ENCODE measurements at regions not wholly inside any gene's neighbourhood (a gene's known extent, or its start where the extent isn't known, plus 50 kb on each side); places are given as distances from the start of the nearest gene placed in this dataset.

DNA sequence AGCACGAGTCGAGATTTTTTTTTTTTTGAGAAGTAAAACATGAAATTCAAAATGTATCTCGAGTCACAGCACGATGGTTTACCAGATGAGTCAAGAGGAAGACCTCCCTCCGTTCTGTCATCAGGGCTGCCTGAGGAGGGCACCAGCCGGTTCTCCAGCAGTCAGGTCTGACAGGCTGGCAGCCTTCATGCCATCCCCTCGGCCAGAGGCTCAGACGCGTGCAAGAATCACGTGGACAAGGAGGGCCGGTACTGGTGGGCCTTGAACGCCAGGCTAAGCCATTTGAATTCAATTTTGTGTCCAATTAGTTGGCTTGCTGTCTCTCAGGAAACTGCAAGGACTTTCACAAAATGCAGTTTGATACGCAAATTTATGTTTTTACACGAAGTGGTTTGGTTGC is 1412.2 kb downstream of the BRD1 start:
- intact Hi-C loops (cut with micrococcal nuclease) (no loop called here), in situ Hi-C loops (cut with MboI; ENCODE audit: low sequenced_read_pairs) (no loop called here), dilution Hi-C loops (cut with HindIII; ENCODE audit: low sequenced_read_pairs, unreplicated experiment) (no loop called here)
- H2AK9ac ChIP-seq (replicated peaks; ENCODE audit: low read depth, low read length, poor library complexity) = no peak overlapping the region
- no peak overlapping the region for H4K8ac ChIP-seq (ENCODE audit: low read depth in 2 of 2, low read length in 2 of 2)
- BruUV-seq (replicated peaks) = no TSS peak
- WGBS, 2 experiments (ENCODE audit: extremely low coverage in 2 of 2, insufficient read length in 1 of 2) = 66% methylated on average over 7 of the region's 14 CpGs; no CpG with 5 or more reads in 1 of the 2 experiments
- no peak overlapping the region for H3K18ac ChIP-seq (ENCODE audit: low read depth, low read length)
- no peaks in the 10 kb centered on the region for H3K4me1 ChIP-seq (ENCODE audit: control insufficient read depth, insufficient read depth, low read length)
- H3K79me1 ChIP-seq (ENCODE audit: low read depth in 1 of 2, low read length in 2 of 2) = no peaks in the 10 kb centered on the region
- H3K56ac ChIP-seq (ENCODE audit: extremely low read depth, insufficient read depth, low read length) = no peak overlapping the region
- no peaks in the 10 kb centered on the region for H3K36me3 ChIP-seq (ENCODE audit: control insufficient read depth, insufficient read depth, low read length)
- no peak overlapping the region for H3K27ac ChIP-seq (ENCODE audit: insufficient read depth, low read length)
- no peaks in the 10 kb centered on the region for H4K20me1 ChIP-seq (ENCODE audit: insufficient read depth, low read length)
- no peak overlapping the region for H3K4me2 ChIP-seq (ENCODE audit: low read depth, low read length)
- no peak overlapping the region for H3K9ac ChIP-seq (ENCODE audit: low read depth, low read length)
- TF ChIP-seq RFX5 (IDR thresholded peaks at IDR 0.05; ENCODE audit: low read depth, low read length) (no peak), NFE2L2 (IDR thresholded peaks at IDR 0.05; ENCODE audit: low read depth, low read length) (no peak), FOS (IDR thresholded peaks at IDR 0.05; ENCODE audit: low read depth, low read length) (no peak), POLR2A (IDR thresholded peaks at IDR 0.05; ENCODE audit: low read depth, low read length) (no peak), BHLHE40 (IDR thresholded peaks at IDR 0.05; ENCODE audit: low read depth, low read length) (no peak), MAZ (IDR thresholded peaks at IDR 0.05; ENCODE audit: borderline replicate concordance, low read depth, low read length) (no peak), MXI1 (IDR thresholded peaks at IDR 0.05; ENCODE audit: borderline replicate concordance, low read depth, low read length) (no peak), RCOR1 (IDR thresholded peaks at IDR 0.05; ENCODE audit: insufficient replicate concordance, low read length) (no peak), RAD21 (IDR thresholded peaks at IDR 0.05; ENCODE audit: low read length) (no peak), MAFK (IDR thresholded peaks at IDR 0.05; ENCODE audit: low read depth, low read length) (no peak), CEBPB (IDR thresholded peaks at IDR 0.05; ENCODE audit: low read depth, low read length) (no peak), CHD1 (IDR thresholded peaks at IDR 0.05; ENCODE audit: low read depth, low read length) (no peak), SMC3 (IDR thresholded peaks at IDR 0.05; ENCODE audit: low read depth, low read length) (no peak)
- TF ChIP-seq, protein P1, sequence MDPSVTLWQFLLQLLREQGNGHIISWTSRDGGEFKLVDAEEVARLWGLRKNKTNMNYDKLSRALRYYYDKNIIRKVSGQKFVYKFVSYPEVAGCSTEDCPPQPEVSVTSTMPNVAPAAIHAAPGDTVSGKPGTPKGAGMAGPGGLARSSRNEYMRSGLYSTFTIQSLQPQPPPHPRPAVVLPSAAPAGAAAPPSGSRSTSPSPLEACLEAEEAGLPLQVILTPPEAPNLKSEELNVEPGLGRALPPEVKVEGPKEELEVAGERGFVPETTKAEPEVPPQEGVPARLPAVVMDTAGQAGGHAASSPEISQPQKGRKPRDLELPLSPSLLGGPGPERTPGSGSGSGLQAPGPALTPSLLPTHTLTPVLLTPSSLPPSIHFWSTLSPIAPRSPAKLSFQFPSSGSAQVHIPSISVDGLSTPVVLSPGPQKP (IDR thresholded peaks at IDR 0.05; ENCODE audit: borderline replicate concordance, low read depth, low read length) = no peak
- TF ChIP-seq, protein P2, sequence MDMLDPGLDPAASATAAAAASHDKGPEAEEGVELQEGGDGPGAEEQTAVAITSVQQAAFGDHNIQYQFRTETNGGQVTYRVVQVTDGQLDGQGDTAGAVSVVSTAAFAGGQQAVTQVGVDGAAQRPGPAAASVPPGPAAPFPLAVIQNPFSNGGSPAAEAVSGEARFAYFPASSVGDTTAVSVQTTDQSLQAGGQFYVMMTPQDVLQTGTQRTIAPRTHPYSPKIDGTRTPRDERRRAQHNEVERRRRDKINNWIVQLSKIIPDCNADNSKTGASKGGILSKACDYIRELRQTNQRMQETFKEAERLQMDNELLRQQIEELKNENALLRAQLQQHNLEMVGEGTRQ (IDR thresholded peaks at IDR 0.05; ENCODE audit: low read depth, low read length) = no peak
- TF ChIP-seq, protein P3, sequence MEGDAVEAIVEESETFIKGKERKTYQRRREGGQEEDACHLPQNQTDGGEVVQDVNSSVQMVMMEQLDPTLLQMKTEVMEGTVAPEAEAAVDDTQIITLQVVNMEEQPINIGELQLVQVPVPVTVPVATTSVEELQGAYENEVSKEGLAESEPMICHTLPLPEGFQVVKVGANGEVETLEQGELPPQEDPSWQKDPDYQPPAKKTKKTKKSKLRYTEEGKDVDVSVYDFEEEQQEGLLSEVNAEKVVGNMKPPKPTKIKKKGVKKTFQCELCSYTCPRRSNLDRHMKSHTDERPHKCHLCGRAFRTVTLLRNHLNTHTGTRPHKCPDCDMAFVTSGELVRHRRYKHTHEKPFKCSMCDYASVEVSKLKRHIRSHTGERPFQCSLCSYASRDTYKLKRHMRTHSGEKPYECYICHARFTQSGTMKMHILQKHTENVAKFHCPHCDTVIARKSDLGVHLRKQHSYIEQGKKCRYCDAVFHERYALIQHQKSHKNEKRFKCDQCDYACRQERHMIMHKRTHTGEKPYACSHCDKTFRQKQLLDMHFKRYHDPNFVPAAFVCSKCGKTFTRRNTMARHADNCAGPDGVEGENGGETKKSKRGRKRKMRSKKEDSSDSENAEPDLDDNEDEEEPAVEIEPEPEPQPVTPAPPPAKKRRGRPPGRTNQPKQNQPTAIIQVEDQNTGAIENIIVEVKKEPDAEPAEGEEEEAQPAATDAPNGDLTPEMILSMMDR (conservative IDR thresholded peaks at IDR 0.05; ENCODE audit: low read depth, low read length) = no peak
- H3K4me3 ChIP-seq (ENCODE audit: insufficient read depth, low read depth, low read length) = no peak overlapping the region
- no peak overlapping the region for H4K91ac ChIP-seq (ENCODE audit: insufficient read depth, low read depth, low read length)
- H3K23ac ChIP-seq (ENCODE audit: low read depth, low read length) = no peak overlapping the region
- H2BK15ac ChIP-seq (ENCODE audit: low read depth, low read length) = no peak overlapping the region
- H2AK5ac ChIP-seq (ENCODE audit: low read depth, low read length) = no peak overlapping the region
- no peaks in the 10 kb centered on the region for H3K27me3 ChIP-seq (ENCODE audit: control insufficient read depth, insufficient read depth, low read length)
- H2AFZ ChIP-seq (replicated peaks; ENCODE audit: low read length, poor library complexity) = no peak overlapping the region
- H3K4ac ChIP-seq (ENCODE audit: low read depth, low read length) = no peak overlapping the region
- no peak overlapping the region for H2BK20ac ChIP-seq (ENCODE audit: low read depth, low read length)
- H3K9me1 ChIP-seq (ENCODE audit: insufficient read depth, low read length) = no peaks in the 10 kb centered on the region
- DNase-seq = no peak
- no peak overlapping the region for H3K14ac ChIP-seq (replicated peaks; ENCODE audit: low read depth, low read length)
- ChIA-PET CTCF (no interaction called here), POLR2A (ENCODE audit: unreplicated experiment) (no interaction called here)
- ATAC-seq (ENCODE audit: low read depth) = no peak
- H4K5ac ChIP-seq (ENCODE audit: low read depth, low read length) = no peak overlapping the region
- H3K9me3 ChIP-seq (ENCODE audit: control insufficient read depth, insufficient read depth, low read length) = peaks cover 42% of the 10 kb centered on the region
- H2BK5ac ChIP-seq (ENCODE audit: low read depth, low read length, poor library complexity, severe bottlenecking) = no peak overlapping the region
- H2BK120ac ChIP-seq (ENCODE audit: low read depth, low read length) = no peak overlapping the region

Data from IMR-90 (cell line).